GM12892 (cell line): ENCODE measurements at regions not wholly inside any gene's neighbourhood (a gene's known extent, or its start where the extent isn't known, plus 50 kb on each side); places are given as distances from the start of the nearest gene placed in this dataset.

ENCODE experiments used
- DNase-seq: peaks from one replicate; pipeline ENCODE4 v3.0.0; 2011; ENCODE audit not compliant: insufficient read length
- FAIRE-seq: peaks from 2 replicates; lab custom pipeline; 2011; peaks lifted over from hg19 to GRCh38; lab: Jason Lieb, UNC
- POLR2A ChIP-seq: IDR thresholded peaks from 2 replicates; pipeline ENCODE4 v1.6.1; 2011; ENCODE audit warnings: low read depth, low read length, control low read depth
- POLR2AphosphoS5 ChIP-seq: IDR thresholded peaks from 2 replicates; pipeline ENCODE4 v1.6.1; 2011; ENCODE audit warnings: low read depth, low read length, control low read depth
- TAF1 ChIP-seq: IDR thresholded peaks from 2 replicates; pipeline ENCODE4 v1.6.1; 2011; ENCODE audit warnings: low read depth, mild to moderate bottlenecking, control low read depth, low read length, borderline replicate concordance

- TF ChIP-seq POLR2AphosphoS5 (no peak), POLR2A (no peak), TAF1 (no peak)
- FAIRE-seq (no peak), DNase-seq (no peak)
These were observed 154.3 kb downstream of the RMST start for GRCh38 chr12:97616946-97617345.

GRCh38 chr12:97628962-97629361 lies 166.4 kb downstream of the RMST start:
- FAIRE-seq (no peak), DNase-seq (no peak)
- TF ChIP-seq TAF1 (no peak), POLR2AphosphoS5 (no peak)

GRCh38 chr12:97629382-97629781 lies 166.8 kb downstream of the RMST start:
- FAIRE-seq (no peak), DNase-seq (no peak)
- no peak for TF ChIP-seq POLR2A
- TF ChIP-seq TAF1: no peak
- TF ChIP-seq POLR2AphosphoS5: no peak

GRCh38 chr12:97630356-97630755 lies 167.8 kb downstream of the RMST start:
- FAIRE-seq: no peak
- TF ChIP-seq POLR2A (no peak), TAF1 (no peak), POLR2AphosphoS5 (no peak)

GRCh38 chr12:97630875-97631274 lies 168.3 kb downstream of the RMST start:
- no peak for TF ChIP-seq POLR2A
- no peak for TF ChIP-seq TAF1
- TF ChIP-seq POLR2AphosphoS5: no peak
- FAIRE-seq: no peak
- DNase-seq: no peak

More at GRCh38 chr12:97630356-97630755, 167.8 kb downstream of the RMST start:
- no peak for DNase-seq

- FAIRE-seq (no peak), DNase-seq (no peak)
- no peak for TF ChIP-seq TAF1
- TF ChIP-seq POLR2A: no peak
- no peak for TF ChIP-seq POLR2AphosphoS5
These were observed 175.2 kb downstream of the RMST start for GRCh38 chr12:97637770-97638169.

GRCh38 chr12:97638739-97639138 lies 176.1 kb downstream of the RMST start:
- TF ChIP-seq TAF1 (no peak), POLR2A (no peak)
- DNase-seq (no peak), FAIRE-seq (no peak)

- DNase-seq (no peak), FAIRE-seq (no peak)
- TF ChIP-seq TAF1: no peak
- no peak for TF ChIP-seq POLR2AphosphoS5
- no peak for TF ChIP-seq POLR2A
These were observed 177.1 kb downstream of the RMST start for GRCh38 chr12:97639702-97640101.

- TF ChIP-seq POLR2A (no peak), TAF1 (no peak), POLR2AphosphoS5 (no peak)
- FAIRE-seq (no peak), DNase-seq (no peak)
These were observed 178.2 kb downstream of the RMST start for GRCh38 chr12:97640826-97641225.

GRCh38 chr12:97642911-97643310 lies 180.3 kb downstream of the RMST start:
- FAIRE-seq (no peak), DNase-seq (no peak)
- TF ChIP-seq POLR2AphosphoS5 (no peak), TAF1 (no peak), POLR2A (no peak)

GRCh38 chr12:97643924-97644323 lies 181.3 kb downstream of the RMST start:
- FAIRE-seq: no peak
- TF ChIP-seq TAF1: no peak
- TF ChIP-seq POLR2AphosphoS5: no peak
- no peak for TF ChIP-seq POLR2A
- no peak for DNase-seq

GRCh38 chr12:97645726-97646125 lies 183.1 kb downstream of the RMST start:
- no peak for FAIRE-seq

More at GRCh38 chr12:97645726-97646125, 183.1 kb downstream of the RMST start:
- TF ChIP-seq POLR2A (no peak), POLR2AphosphoS5 (no peak), TAF1 (no peak)
- no peak for DNase-seq
